Erythroblast (primary cell): ENCODE measurements at regions not wholly inside any gene's neighbourhood (a gene's known extent, or its start where the extent isn't known, plus 50 kb on each side); places are given as distances from the start of the nearest gene placed in this dataset.

Experiments used
- GATA1 ChIP-seq: IDR thresholded peaks from 2 replicates; pipeline ENCODE4 v1.6.1; 2011; ENCODE audit warnings: low read depth, mild to moderate bottlenecking, control low read depth, low read length, moderate library complexity
- POLR2A ChIP-seq: IDR thresholded peaks from 2 replicates; pipeline ENCODE4 v1.6.1; 2011; ENCODE audit warnings: mild to moderate bottlenecking, low read length

- TF ChIP-seq POLR2A (no peak), GATA1 (no peak)
Observed at GRCh38 chr2:16511041-16511440, 154.6 kb downstream of the CYRIA start.
